Neuronal stem cell (in vitro differentiated cells): ENCODE measurements at regions not wholly inside any gene's neighbourhood (a gene's known extent, or its start where the extent isn't known, plus 50 kb on each side); places are given as distances from the start of the nearest gene placed in this dataset.

ENCODE experiments used
- DNase-seq: peaks from one replicate; pipeline ENCODE4 v3.0.0-alpha.2; 2013; ENCODE audit warnings: low spot score
- H2AFZ ChIP-seq: one replicate; pipeline ENCODE4 v1.6.1; 2013; ENCODE audit warnings: mild to moderate bottlenecking, low read length, inconsistent platforms
- H2AK5ac ChIP-seq: 2 replicates; pipeline ENCODE4 v1.6.1; 2013; ENCODE audit warnings: low read depth, mild to moderate bottlenecking, inconsistent platforms, low read length, moderate library complexity, mixed read lengths
- H2BK120ac ChIP-seq: 2 replicates; pipeline ENCODE4 v1.6.1; 2013; ENCODE audit warnings: low read depth, mild to moderate bottlenecking, inconsistent platforms, low read length, moderate library complexity, mixed read lengths
- H2BK12ac ChIP-seq: one replicate; pipeline ENCODE4 v1.6.1; 2013; ENCODE audit warnings: low read length, inconsistent platforms
- H2BK15ac ChIP-seq: 2 replicates; pipeline ENCODE4 v1.6.1; 2013; ENCODE audit warnings: mild to moderate bottlenecking, low read length, inconsistent platforms, mixed read lengths
- H2BK5ac ChIP-seq: one replicate; pipeline ENCODE4 v1.6.1; 2013; ENCODE audit warnings: inconsistent platforms, mild to moderate bottlenecking, low read length, moderate library complexity
- H3K14ac ChIP-seq: one replicate; pipeline ENCODE4 v1.6.1; 2013; ENCODE audit warnings: low read length, inconsistent platforms
- H3K18ac ChIP-seq: 2 replicates; pipeline ENCODE4 v1.6.1; 2013; ENCODE audit warnings: low read length, inconsistent platforms
- H3K23ac ChIP-seq: 2 replicates; pipeline ENCODE4 v1.6.1; 2013; ENCODE audit warnings: low read depth, mild to moderate bottlenecking, mixed read lengths, low read length, inconsistent platforms; ENCODE audit not compliant: poor library complexity
- H3K27ac ChIP-seq: replicated peaks from 3 replicates; pipeline ENCODE4 v1.5.1; 2013; ENCODE audit warnings: low read length, inconsistent platforms
- H3K27me3 ChIP-seq, 3 experiments: 2 replicates each; pipeline ENCODE4 v1.6.1; 2013; ENCODE audit warnings: low read length in 3 of 3, mild to moderate bottlenecking in 2 of 3, inconsistent platforms in 1 of 3, low read depth in 1 of 3, mixed read lengths in 1 of 3, moderate library complexity in 1 of 3; ENCODE audit not compliant: control insufficient read depth in 3 of 3, insufficient read depth in 3 of 3
- H3K36me3 ChIP-seq, 2 donors: replicated peaks in 1 of 2; 2 replicates each; pipeline ENCODE4 v1.6.1; 2013; ENCODE audit warnings: low read length in 2 of 2; ENCODE audit not compliant: control insufficient read depth in 2 of 2, insufficient read depth in 2 of 2
- H3K4ac ChIP-seq: 2 replicates; pipeline ENCODE4 v1.6.1; 2013; ENCODE audit warnings: inconsistent platforms, mild to moderate bottlenecking, low read length, moderate library complexity
- H3K4me1 ChIP-seq, 2 donors: 1 replicate in 1 of 2; 2 replicates in 1 of 2; pipeline ENCODE4 v1.6.1; 2013; ENCODE audit warnings: low read length in 2 of 2, low read depth in 1 of 2; ENCODE audit not compliant: control insufficient read depth in 2 of 2, insufficient read depth in 1 of 2
- H3K4me2 ChIP-seq: one replicate; pipeline ENCODE4 v1.6.1; 2013; ENCODE audit warnings: mild to moderate bottlenecking, low read length, inconsistent platforms; ENCODE audit not compliant: insufficient read depth, poor library complexity, severe bottlenecking
- H3K4me3 ChIP-seq, 2 donors: 2 replicates each; pipeline ENCODE4 v1.5.1; 2013; ENCODE audit warnings: low read length in 2 of 2, mild to moderate bottlenecking in 2 of 2, inconsistent platforms in 1 of 2, moderate library complexity in 1 of 2
- H3K79me1 ChIP-seq: one replicate; pipeline ENCODE4 v1.6.1; 2013; ENCODE audit warnings: low read depth, mild to moderate bottlenecking, inconsistent platforms, low read length, moderate library complexity
- H3K9ac ChIP-seq: one replicate; pipeline ENCODE4 v1.6.1; 2013; ENCODE audit warnings: mild to moderate bottlenecking, low read depth, low read length, inconsistent platforms; ENCODE audit not compliant: poor library complexity
- H3K9me3 ChIP-seq, 2 donors: replicated peaks in 1 of 2; 2 replicates each; pipeline versions ENCODE3 to v1.6.1; 2013; ENCODE audit warnings: low read length in 2 of 2, mild to moderate bottlenecking in 2 of 2, inconsistent platforms in 1 of 2, low read depth in 1 of 2, mixed read lengths in 1 of 2, moderate library complexity in 1 of 2; ENCODE audit not compliant: control insufficient read depth in 2 of 2, insufficient read depth in 1 of 2
- H4K8ac ChIP-seq: one replicate; pipeline ENCODE4 v1.6.1; 2013; ENCODE audit warnings: low read depth, mild to moderate bottlenecking, inconsistent platforms, low read length, moderate library complexity
- H4K91ac ChIP-seq: one replicate; pipeline ENCODE4 v1.6.1; 2013; ENCODE audit warnings: low read length, low read depth, mild to moderate bottlenecking, inconsistent platforms; ENCODE audit not compliant: poor library complexity
- WGBS, 2 donors: extraction: QIAGEN DNeasy Blood & Tissue Kit; methylation state at CpG; one replicate each; pipeline ENCODE4 v1.1.7; 2013; ENCODE audit warnings: missing lambda C conversion rate in 2 of 2, mixed read lengths in 1 of 2; ENCODE audit not compliant: insufficient read length in 2 of 2, insufficient replicate concordance in 1 of 2; ENCODE audit errors: extremely low coverage in 2 of 2; 5-methylcytosine and 5-hydroxymethylcytosine counted together

DNA sequence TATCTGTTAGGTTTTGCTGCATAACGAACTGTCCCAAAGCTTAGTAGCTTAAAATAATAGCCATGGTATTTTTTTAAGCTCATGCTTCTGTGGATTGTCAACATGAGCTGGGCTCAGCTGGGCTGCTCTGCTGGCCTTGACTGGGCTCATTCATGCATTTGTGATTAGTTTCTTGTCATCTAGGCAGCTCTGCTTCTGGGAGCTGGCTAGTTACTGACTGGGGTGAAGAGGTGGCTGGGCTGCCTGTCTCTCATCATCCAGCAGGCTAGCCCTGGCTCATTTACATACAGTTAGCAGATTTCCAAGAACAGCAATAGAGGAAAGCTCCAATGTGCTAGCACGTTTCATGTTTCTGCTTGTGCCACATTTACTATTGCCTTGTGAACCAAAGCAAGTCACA, 165.1 kb upstream of the PCSK2 start:
- no CpG with 5 or more reads among the region's 2 CpGs for WGBS, 2 donors
- no peak overlapping the region for H3K4ac ChIP-seq
- H3K14ac ChIP-seq: no peak overlapping the region
- H3K4me2 ChIP-seq: no peak overlapping the region
- no peak overlapping the region for H3K9ac ChIP-seq
- H3K36me3 ChIP-seq: no peaks in the 10 kb centered on the region
- no peak overlapping the region for H3K18ac ChIP-seq
- no peak overlapping the region for H2AFZ ChIP-seq
- no peak overlapping the region for H4K91ac ChIP-seq
- H3K9me3 ChIP-seq: no peaks in the 10 kb centered on the region
- no peak overlapping the region for H3K27ac ChIP-seq
- H3K23ac ChIP-seq: no peak overlapping the region
- H2AK5ac ChIP-seq: no peak overlapping the region
- no peak overlapping the region for H4K8ac ChIP-seq
- H2BK120ac ChIP-seq: no peak overlapping the region
- H3K27me3 ChIP-seq: no peaks in the 10 kb centered on the region
- no peak overlapping the region for H2BK15ac ChIP-seq
- H3K4me1 ChIP-seq: no peaks in the 10 kb centered on the region
- no peaks in the 10 kb centered on the region for H3K79me1 ChIP-seq
- no peak overlapping the region for H2BK5ac ChIP-seq
- H3K4me3 ChIP-seq: no peak overlapping the region
- DNase-seq: no peak
- no peak overlapping the region for H2BK12ac ChIP-seq

DNA sequence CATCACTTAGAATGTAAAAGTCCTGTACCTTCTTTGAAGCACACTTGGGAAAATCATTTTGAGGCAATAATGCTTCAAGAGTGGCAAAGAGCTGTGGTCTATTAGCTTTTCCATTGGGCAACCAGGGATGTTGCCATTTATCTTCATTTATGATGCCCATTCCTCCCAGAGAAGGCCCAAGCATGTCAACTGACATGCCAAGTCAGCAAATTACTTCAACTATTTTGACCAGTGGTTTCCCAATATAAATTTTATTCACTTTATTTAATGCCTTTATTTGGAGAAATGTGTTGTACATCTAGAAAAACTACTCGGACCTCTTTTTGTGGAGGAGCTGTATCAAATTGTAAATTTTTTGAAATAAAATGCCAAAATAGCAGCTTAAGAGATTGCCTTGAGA, 164.1 kb upstream of the PCSK2 start:
- Histone ChIP-seq H3K27ac (no peak overlapping the region), H2BK120ac (no peak overlapping the region), H2AK5ac (no peak overlapping the region), H2BK12ac (no peak overlapping the region), H3K9me3 (no peaks in the 10 kb centered on the region), H2AFZ (no peak overlapping the region), H3K4ac (no peak overlapping the region), H4K8ac (no peak overlapping the region), H2BK15ac (no peak overlapping the region), H4K91ac (no peak overlapping the region), H3K27me3 (no peaks in the 10 kb centered on the region), H3K18ac (no peak overlapping the region), H3K36me3 (no peaks in the 10 kb centered on the region), H3K14ac (no peak overlapping the region), H2BK5ac (no peak overlapping the region), H3K79me1 (no peaks in the 10 kb centered on the region), H3K4me3 (no peak overlapping the region), H3K4me1 (no peaks in the 10 kb centered on the region), H3K9ac (no peak overlapping the region), H3K23ac (no peak overlapping the region), H3K4me2 (no peak overlapping the region)
- no CpG with 5 or more reads among the region's 1 CpG for WGBS, 2 donors
- no peak for DNase-seq

- Histone ChIP-seq H3K27ac (no peak overlapping the region), H3K23ac (no peak overlapping the region), H3K9me3 (no peaks in the 10 kb centered on the region), H3K9ac (no peak overlapping the region), H3K14ac (no peak overlapping the region), H2AK5ac (no peak overlapping the region), H3K4ac (no peak overlapping the region), H3K27me3 (no peaks in the 10 kb centered on the region), H2BK12ac (no peak overlapping the region), H3K4me3 (no peak overlapping the region), H2BK15ac (no peak overlapping the region), H3K36me3 (no peaks in the 10 kb centered on the region), H2BK120ac (no peak overlapping the region), H4K91ac (no peak overlapping the region), H3K4me1 (no peaks in the 10 kb centered on the region), H3K4me2 (no peak overlapping the region), H4K8ac (no peak overlapping the region), H3K18ac (no peak overlapping the region), H2AFZ (no peak overlapping the region), H2BK5ac (no peak overlapping the region), H3K79me1 (no peaks in the 10 kb centered on the region)
- DNase-seq: no peak
- no CpG with 5 or more reads among the region's 3 CpGs for WGBS, 2 donors
These were observed 159.9 kb upstream of the PCSK2 start for GRCh38 chr20:17066902-17067301.

GRCh38 chr20:17068084-17068711, 158.6 kb upstream of the PCSK2 start:
- H3K27ac ChIP-seq: no peak overlapping the region
- no peak overlapping the region for H2BK5ac ChIP-seq
- H2BK12ac ChIP-seq: no peak overlapping the region
- H2BK15ac ChIP-seq: no peak overlapping the region
- no peaks in the 10 kb centered on the region for H3K27me3 ChIP-seq
- no peaks in the 10 kb centered on the region for H3K36me3 ChIP-seq
- H3K4me3 ChIP-seq: no peak overlapping the region
- H2AFZ ChIP-seq: no peak overlapping the region
- H4K91ac ChIP-seq: no peak overlapping the region
- no peak overlapping the region for H2BK120ac ChIP-seq
- no peaks in the 10 kb centered on the region for H3K4me1 ChIP-seq
- no peak overlapping the region for H2AK5ac ChIP-seq
- H4K8ac ChIP-seq: no peak overlapping the region
- no peak overlapping the region for H3K4ac ChIP-seq
- no peak overlapping the region for H3K14ac ChIP-seq
- no peak for DNase-seq
- no peak overlapping the region for H3K18ac ChIP-seq
- H3K9ac ChIP-seq: no peak overlapping the region
- no peak overlapping the region for H3K23ac ChIP-seq
- H3K4me2 ChIP-seq: no peak overlapping the region
- WGBS, 2 donors: no CpG with 5 or more reads among the region's 4 CpGs
- H3K9me3 ChIP-seq: no peaks in the 10 kb centered on the region
- H3K79me1 ChIP-seq: no peaks in the 10 kb centered on the region
